Caco-2 (cell line): ENCODE measurements at regions not wholly inside any gene's neighbourhood (a gene's known extent, or its start where the extent isn't known, plus 50 kb on each side); places are given as distances from the start of the nearest gene placed in this dataset.

Source experiments
- BruUV-seq: library from RNA; stranded (reverse); fragments of 400-500 nt; replicated peaks from 2 replicates; lab custom pipeline; 2021; lab: Mats Ljungman, UMichigan
- CTCF ChIA-PET: fragments of 300-600 bp; sonication (Branson Sonifier 250); formaldehyde crosslinking; loops from one replicate; lab custom pipeline; 2022; ENCODE audit warnings: antibody characterized with exemption; lab: Charles Lee
- POLR2A ChIA-PET: fragments of 300-600 bp; sonication (Branson Sonifier 250); formaldehyde crosslinking; loops from one replicate; lab custom pipeline; 2022; ENCODE audit warnings: antibody characterized with exemption; lab: Charles Lee
- DNase-seq, 2 experiments: peaks; one replicate each; pipeline versions ENCODE4 v3.0.0 to v3.0.0-alpha.2; 2020 to 2022
- H3K27me3 ChIP-seq: replicated peaks from 2 replicates; pipeline ENCODE4 v1.6.0; 2011; ENCODE audit warnings: low read length; ENCODE audit not compliant: control insufficient read depth, insufficient read depth
- H3K36me3 ChIP-seq: 2 replicates; pipeline ENCODE4 v1.5.1; 2011; ENCODE audit warnings: low read length; ENCODE audit not compliant: control insufficient read depth, insufficient read depth
- H3K4me1 ChIP-seq: fragments of 250-450 bp; sonication (Bioruptor Pico); 2 replicates; pipeline ENCODE4 v1.5.1; 2020; ENCODE audit warnings: mild to moderate bottlenecking
- H3K4me3 ChIP-seq: 2 replicates; pipeline ENCODE4 v1.5.1; 2011; ENCODE audit warnings: low read depth, mild to moderate bottlenecking, control low read depth, low read length
- H3K9me3 ChIP-seq: fragments of 250-450 bp; sonication (Bioruptor Pico); 2 replicates; pipeline ENCODE4 v1.5.1; 2020; ENCODE audit warnings: mild to moderate bottlenecking, moderate library complexity
- H3K27ac Mint-ChIP-seq: one replicate; pipeline ENCODE4 v1.8.0; 2022; ENCODE audit warnings: mixed read lengths; ENCODE audit not compliant: unreplicated experiment
- H3K27me3 Mint-ChIP-seq: one replicate; pipeline ENCODE4 v1.8.0; 2022; ENCODE audit warnings: mixed read lengths; ENCODE audit not compliant: insufficient read depth, unreplicated experiment
- H3K36me3 Mint-ChIP-seq: one replicate; pipeline ENCODE4 v1.8.0; 2022; ENCODE audit warnings: mild to moderate bottlenecking, mixed read lengths; ENCODE audit not compliant: insufficient read depth, unreplicated experiment
- H3K4me1 Mint-ChIP-seq: one replicate; pipeline ENCODE4 v1.8.0; 2022; ENCODE audit warnings: low read depth, mixed read lengths; ENCODE audit not compliant: unreplicated experiment
- H3K4me3 Mint-ChIP-seq: one replicate; pipeline ENCODE4 v1.8.0; 2022; ENCODE audit warnings: mild to moderate bottlenecking, moderate library complexity, mixed read lengths; ENCODE audit not compliant: unreplicated experiment
- H3K9me3 Mint-ChIP-seq: one replicate; pipeline ENCODE4 v1.8.0; 2022; ENCODE audit warnings: mixed read lengths; ENCODE audit not compliant: unreplicated experiment
- CTCF ChIP-seq, 2 experiments: fragments of 200-600 bp in 1 of 2; IDR thresholded peaks; 1 replicate in 1 of 2; 2 replicates in 1 of 2; pipeline versions ENCODE4 v1.5.1 to v1.8.0; 2011 to 2022; ENCODE audit warnings: antibody characterized with exemption in 1 of 2, control low read depth in 1 of 2, inconsistent platforms in 1 of 2, low read depth in 1 of 2, low read length in 1 of 2, mild to moderate bottlenecking in 1 of 2, moderate library complexity in 1 of 2; ENCODE audit not compliant: insufficient read depth in 1 of 2, severe bottlenecking in 1 of 2, unreplicated experiment in 1 of 2
- intact Hi-C: fragments of 100-400 bp; cut with micrococcal nuclease; formaldehyde crosslinking; loops from one replicate; pipeline ENCODE4 v1.10.0; 2022; ENCODE audit not compliant: unreplicated experiment

- intact Hi-C loops: no loop called here
- no TSS peak for BruUV-seq
- no peaks in the 10 kb centered on the region for H3K4me1 Mint-ChIP-seq
These were observed 220.9 kb downstream of the HACE1 start for GRCh38 chr6:104638841-104639290.

GRCh38 chr6:104633125-104633524 lies 226.6 kb downstream of the HACE1 start:
- DNase-seq: no peak
- intact Hi-C loops: loop anchor here (2.0 kb wide), 1 partner anchor 20 kb away; no protein-coding TSS in a partner anchor
- Histone ChIP-seq H3K27me3 (no peaks in the 10 kb centered on the region), H3K4me1 (peaks cover 6% of the 10 kb centered on the region; the same call in 1 of the 2 replicates), H3K4me3 (no peak overlapping the region), H3K36me3 (no peaks in the 10 kb centered on the region), H3K9me3 (no peaks in the 10 kb centered on the region)
- BruUV-seq: no TSS peak
- POLR2A ChIA-PET: no interaction called here
- Mint-ChIP-seq H3K4me1 (peaks cover 9% of the 10 kb centered on the region), H3K4me3 (no peak overlapping the region), H3K36me3 (no peaks in the 10 kb centered on the region), H3K9me3 (no peaks in the 10 kb centered on the region), H3K27me3 (no peaks in the 10 kb centered on the region), H3K27ac (no peak overlapping the region)
- CTCF ChIA-PET: no interaction called here
- no peak for TF ChIP-seq CTCF (IDR thresholded peaks at IDR 0.05; ENCODE audit: insufficient read depth in 1 of 2, low read depth in 1 of 2, low read length in 1 of 2, severe bottlenecking in 1 of 2, unreplicated experiment in 1 of 2)

More at GRCh38 chr6:104638841-104639290, 220.9 kb downstream of the HACE1 start:
- Mint-ChIP-seq H3K27ac (no peak overlapping the region), H3K36me3 (no peaks in the 10 kb centered on the region), H3K27me3 (no peaks in the 10 kb centered on the region), H3K4me3 (no peak overlapping the region), H3K9me3 (no peaks in the 10 kb centered on the region)
- ChIA-PET CTCF (no interaction called here), POLR2A (no interaction called here)
- no peak for TF ChIP-seq CTCF (IDR thresholded peaks at IDR 0.05; ENCODE audit: insufficient read depth in 1 of 2, low read depth in 1 of 2, low read length in 1 of 2, severe bottlenecking in 1 of 2, unreplicated experiment in 1 of 2)
- Histone ChIP-seq H3K36me3 (no peaks in the 10 kb centered on the region), H3K4me3 (no peak overlapping the region), H3K9me3 (no peaks in the 10 kb centered on the region), H3K27me3 (no peaks in the 10 kb centered on the region; the same call in 1 of the 2 replicates), H3K4me1 (no peaks in the 10 kb centered on the region)
- DNase-seq: no peak

GRCh38 chr6:104632588-104632987 lies 227.1 kb downstream of the HACE1 start:
- H3K36me3 Mint-ChIP-seq: no peaks in the 10 kb centered on the region
- ChIA-PET POLR2A (no interaction called here), CTCF (no interaction called here)
- no peak overlapping the region for H3K27ac Mint-ChIP-seq
- H3K27me3 Mint-ChIP-seq: no peaks in the 10 kb centered on the region
- Histone ChIP-seq H3K36me3 (no peaks in the 10 kb centered on the region), H3K4me3 (no peak overlapping the region), H3K9me3 (no peaks in the 10 kb centered on the region), H3K27me3 (no peaks in the 10 kb centered on the region), H3K4me1 (peaks cover 6% of the 10 kb centered on the region; the same call in 1 of the 2 replicates)
- H3K4me3 Mint-ChIP-seq: no peak overlapping the region
- DNase-seq: peak; percentile 44 to 47
- intact Hi-C loops: loop anchor here (2.0 kb wide), 1 partner anchor 20 kb away; no protein-coding TSS in a partner anchor
- no peaks in the 10 kb centered on the region for H3K9me3 Mint-ChIP-seq
- no peak for TF ChIP-seq CTCF (IDR thresholded peaks at IDR 0.05; ENCODE audit: insufficient read depth in 1 of 2, low read depth in 1 of 2, low read length in 1 of 2, severe bottlenecking in 1 of 2, unreplicated experiment in 1 of 2)
- BruUV-seq: no TSS peak
- H3K4me1 Mint-ChIP-seq: peaks cover 9% of the 10 kb centered on the region
